DMS 273 treated with DMSO at 0.1 percent for 48 hours (cell line): ENCODE measurements at regions not wholly inside any gene's neighbourhood (a gene's known extent, or its start where the extent isn't known, plus 50 kb on each side); places are given as distances from the start of the nearest gene placed in this dataset.

ENCODE experiments used
- DNase-seq: peaks from one replicate; lab custom pipeline; 2025; lab: John Stamatoyannopoulos, UW

- DNase-seq, result no peak
These were observed 228.6 kb upstream of the CDH5 start for GRCh38 chr16:66137853-66138252.

GRCh38 chr16:66136841-66137240 is 229.7 kb upstream of the CDH5 start:
- no peak for DNase-seq

GRCh38 chr16:66135838-66136237 is 230.7 kb upstream of the CDH5 start:
- no peak for DNase-seq

GRCh38 chr16:66135421-66135831 is 231.1 kb upstream of the CDH5 start:
- DNase-seq, result no peak

GRCh38 chr16:66134875-66135274 is 231.6 kb upstream of the CDH5 start:
- no peak for DNase-seq

- no peak for DNase-seq
These were observed 232.7 kb upstream of the CDH5 start for GRCh38 chr16:66133643-66134338.

- no peak for DNase-seq
These were observed 234.6 kb upstream of the CDH5 start for GRCh38 chr16:66131895-66132294.

- DNase-seq, result no peak
These were observed 235.2 kb upstream of the CDH5 start for GRCh38 chr16:66131156-66131807.

GRCh38 chr16:66130296-66130905 is 236.1 kb upstream of the CDH5 start:
- DNase-seq, result no peak

- no peak for DNase-seq
These were observed 237.3 kb upstream of the CDH5 start for GRCh38 chr16:66129196-66129595.

- no peak for DNase-seq
These were observed 238.1 kb upstream of the CDH5 start for GRCh38 chr16:66128371-66128770.

- DNase-seq, result no peak
These were observed 238.8 kb upstream of the CDH5 start for GRCh38 chr16:66127459-66128370.

GRCh38 chr16:66121466-66121865 is 245.0 kb upstream of the CDH5 start:
- DNase-seq, result no peak

- no peak for DNase-seq
These were observed 245.8 kb upstream of the CDH5 start for GRCh38 chr16:66120656-66121055.

GRCh38 chr16:66116163-66117002 is 250.1 kb upstream of the CDH5 start:
- DNase-seq, result no peak

- no peak for DNase-seq
These were observed 251.1 kb upstream of the CDH5 start for GRCh38 chr16:66115373-66115772.

GRCh38 chr16:66113223-66113622 is 253.3 kb upstream of the CDH5 start:
- no peak for DNase-seq

- no peak for DNase-seq
These were observed 256.8 kb upstream of the CDH5 start for GRCh38 chr16:66109677-66110076.

GRCh38 chr16:66107661-66108060 is 258.8 kb upstream of the CDH5 start:
- no peak for DNase-seq

- DNase-seq, result no peak
These were observed 263.3 kb upstream of the CDH5 start for GRCh38 chr16:66103211-66103610.

- DNase-seq, result peak; percentile 48
These were observed 267.2 kb upstream of the CDH5 start for GRCh38 chr16:66099306-66099705.
